SK-N-MC (cell line): ENCODE measurements at regions not wholly inside any gene's neighbourhood (a gene's known extent, or its start where the extent isn't known, plus 50 kb on each side); places are given as distances from the start of the nearest gene placed in this dataset.

Source experiments
- EZH2 ChIP-seq: fragments of 200-600 bp; sonication (generic); IDR thresholded peaks from one replicate; pipeline ENCODE4 v1.6.1; 2017; ENCODE audit warnings: antibody characterized with exemption
- FOXP2 ChIP-seq: optimal IDR thresholded peaks from 2 replicates; pipeline ENCODE3; 2011; ENCODE audit warnings: mild to moderate bottlenecking, moderate library complexity; ENCODE audit not compliant: insufficient read depth; ENCODE audit errors: extremely low read length, control extremely low read depth
- POLR2AphosphoS5 ChIP-seq: IDR thresholded peaks from 2 replicates; pipeline ENCODE4 v1.6.1; 2012; ENCODE audit warnings: mild to moderate bottlenecking, low read depth, low read length, borderline replicate concordance

- TF ChIP-seq POLR2AphosphoS5 (no peak), EZH2 (no peak), FOXP2 (no peak)
These were observed 133.6 kb upstream of the CRHR1 start for GRCh38 chr17:45650561-45650960.
